ENCODE measurements at regions not wholly inside any gene's neighbourhood (a gene's known extent, or its start where the extent isn't known, plus 50 kb on each side); places are given as distances from the start of the nearest gene placed in this dataset.

GRCh38 chr10:111290649-111291048 is 213.8 kb downstream of the ADRA2A start:
- TF ChIP-seq RFX5 (IDR thresholded peaks at IDR 0.05) = no peak
- TF ChIP-seq JUN (IDR thresholded peaks at IDR 0.05) = no peak
- TF ChIP-seq CTCF (IDR thresholded peaks at IDR 0.05) = no peak
- TF ChIP-seq POLR2A (IDR thresholded peaks at IDR 0.05; ENCODE audit: low read length) = no peak
- TF ChIP-seq EP300 (IDR thresholded peaks at IDR 0.05) = no peak
- TF ChIP-seq, protein P1, sequence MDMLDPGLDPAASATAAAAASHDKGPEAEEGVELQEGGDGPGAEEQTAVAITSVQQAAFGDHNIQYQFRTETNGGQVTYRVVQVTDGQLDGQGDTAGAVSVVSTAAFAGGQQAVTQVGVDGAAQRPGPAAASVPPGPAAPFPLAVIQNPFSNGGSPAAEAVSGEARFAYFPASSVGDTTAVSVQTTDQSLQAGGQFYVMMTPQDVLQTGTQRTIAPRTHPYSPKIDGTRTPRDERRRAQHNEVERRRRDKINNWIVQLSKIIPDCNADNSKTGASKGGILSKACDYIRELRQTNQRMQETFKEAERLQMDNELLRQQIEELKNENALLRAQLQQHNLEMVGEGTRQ (IDR thresholded peaks at IDR 0.05) = no peak
- TF ChIP-seq HEYL (CRISPR knock-in tag; IDR thresholded peaks at IDR 0.05) = no peak
- TF ChIP-seq POLR2AphosphoS2 (conservative IDR thresholded peaks at IDR 0.05; ENCODE audit: low read length) = no peak
- no peak for TF ChIP-seq MAX (IDR thresholded peaks at IDR 0.05)
